Aorta (tissue), 5 donors: ENCODE measurements at regions not wholly inside any gene's neighbourhood (a gene's known extent, or its start where the extent isn't known, plus 50 kb on each side); places are given as distances from the start of the nearest gene placed in this dataset.

Experiments
- ATAC-seq: fragments of 200-7000 bp; cut with Tn5 transposase; one replicate; pipeline ENCODE4 v1.9.1; 2022; ENCODE audit warnings: moderate library complexity; ENCODE audit not compliant: low FRiP score
- DNase-seq, 2 donors: peaks; one replicate each; pipeline ENCODE4 v3.0.0-alpha.2; 2020
- H3K27ac ChIP-seq, 2 donors: one replicate each; pipeline ENCODE4 v1.5.1; 2013; ENCODE audit warnings: low read length in 2 of 2, mild to moderate bottlenecking in 2 of 2, moderate library complexity in 2 of 2, control low read depth in 1 of 2, inconsistent platforms in 1 of 2, low read depth in 1 of 2
- H3K27me3 ChIP-seq, 2 donors: one replicate each; pipeline ENCODE4 v1.6.1; 2013; ENCODE audit warnings: control low read depth in 1 of 2, low read length in 1 of 2, mild to moderate bottlenecking in 1 of 2, moderate library complexity in 1 of 2; ENCODE audit not compliant: insufficient read depth in 2 of 2, control insufficient read depth in 1 of 2
- H3K36me3 ChIP-seq, 2 donors: one replicate each; pipeline ENCODE4 v1.6.1; 2013; ENCODE audit warnings: control low read depth in 1 of 2, low read length in 1 of 2, mild to moderate bottlenecking in 1 of 2; ENCODE audit not compliant: insufficient read depth in 2 of 2, control insufficient read depth in 1 of 2
- H3K4me1 ChIP-seq, 2 donors: one replicate each; pipeline ENCODE4 v1.6.1; 2013; ENCODE audit warnings: low read length in 2 of 2, control low read depth in 1 of 2, mild to moderate bottlenecking in 1 of 2, moderate library complexity in 1 of 2; ENCODE audit not compliant: insufficient read depth in 2 of 2, control insufficient read depth in 1 of 2
- H3K4me3 ChIP-seq, 2 donors: one replicate each; pipeline ENCODE4 v1.5.1; 2013; ENCODE audit warnings: low read length in 2 of 2, control low read depth in 1 of 2, mild to moderate bottlenecking in 1 of 2
- H3K9me3 ChIP-seq: one replicate; pipeline ENCODE4 v1.6.1; 2013; ENCODE audit warnings: mild to moderate bottlenecking, low read length; ENCODE audit not compliant: control insufficient read depth
- intact Hi-C, 2 donors: fragments of 100-400 bp; cut with DNase I; formaldehyde crosslinking; loops; one replicate each; pipeline versions ENCODE4 v1.14.2 to v1.15.0; 2022
- donor health status: healthy with polysubstance abuse.
- donor health status: Bipolar disorder and iron deficiency.
- donor health status: DM: no; HTN: no; CAD: no.
- donor health status: DM: no; HTN: no; CAD: no.
- donor health status: DM: yes; HTN: yes; CAD: no.

DNA sequence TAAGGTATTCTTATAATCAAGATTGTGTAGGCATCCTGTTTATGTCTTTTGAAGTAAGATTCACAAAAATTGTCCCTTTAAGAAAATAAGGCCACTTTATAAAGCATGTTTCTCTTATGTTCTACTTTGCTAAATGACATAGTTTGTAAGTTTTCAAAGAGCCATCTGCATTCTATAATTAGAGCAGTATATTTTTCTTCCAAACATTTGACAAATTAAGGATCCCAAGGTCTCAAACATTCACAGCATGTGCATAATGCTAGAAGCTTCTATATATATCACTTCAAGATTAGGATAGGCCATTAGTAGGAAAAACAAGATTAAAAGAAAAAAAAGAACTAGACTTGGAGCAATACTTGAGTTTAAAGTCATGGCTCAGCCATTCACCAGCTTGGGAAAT lies 55.9 kb upstream of the DOK5 start:
- intact Hi-C loops, result no loop called here
- ATAC-seq (no peak), DNase-seq (no peak)
- Histone ChIP-seq H3K4me3 (no peak overlapping the region), H3K27ac (no peak overlapping the region), H3K9me3 (peaks cover 1% of the 10 kb centered on the region), H3K36me3 (no peaks in the 10 kb centered on the region), H3K4me1 (no peaks in the 10 kb centered on the region), H3K27me3 (no peaks in the 10 kb centered on the region)
